Fibroblast of lung (primary cell): ENCODE measurements at regions not wholly inside any gene's neighbourhood (a gene's known extent, or its start where the extent isn't known, plus 50 kb on each side); places are given as distances from the start of the nearest gene placed in this dataset.

Source experiments
- DNase-seq, 2 donors: peaks; one replicate each; pipeline versions ENCODE4 v3.0.0 to v3.0.0-alpha.2; 2010; ENCODE audit warnings: low read depth in 2 of 2
- H2AFZ ChIP-seq: 2 replicates; pipeline ENCODE4 v1.5.1; 2012; ENCODE audit warnings: low read length, control low read depth, inconsistent platforms
- H3K27ac ChIP-seq: 2 replicates; pipeline ENCODE4 v1.5.1; 2011; ENCODE audit warnings: low read length, control low read depth; ENCODE audit not compliant: insufficient read depth
- H3K27me3 ChIP-seq: 2 replicates; pipeline ENCODE4 v1.5.1; 2011; ENCODE audit warnings: mild to moderate bottlenecking, low read length; ENCODE audit not compliant: control insufficient read depth, insufficient read depth
- H3K36me3 ChIP-seq: 2 replicates; pipeline ENCODE4 v1.5.1; 2011; ENCODE audit warnings: low read length; ENCODE audit not compliant: control insufficient read depth, insufficient read depth
- H3K4me1 ChIP-seq: 2 replicates; pipeline ENCODE4 v1.5.1; 2011; ENCODE audit warnings: low read length; ENCODE audit not compliant: control insufficient read depth, insufficient read depth; ENCODE audit errors: extremely low read depth
- H3K4me2 ChIP-seq: 2 replicates; pipeline ENCODE4 v1.5.1; 2011; ENCODE audit warnings: low read length, control low read depth; ENCODE audit not compliant: insufficient read depth; ENCODE audit errors: extremely low read depth
- H3K4me3 ChIP-seq, 4 experiments: fragments of 200-600 bp in 1 of 4; sonication (generic) in 1 of 4; replicated peaks in 1 of 4; 2 replicates each; pipeline ENCODE4 v1.5.1; 2011 to 2016; ENCODE audit warnings: low read length in 4 of 4, low read depth in 3 of 4, mild to moderate bottlenecking in 3 of 4, control low read depth in 2 of 4, inconsistent platforms in 1 of 4, mixed read lengths in 1 of 4; ENCODE audit not compliant: insufficient read depth in 1 of 4; ENCODE audit errors: control extremely low read depth in 1 of 4
- H3K79me2 ChIP-seq: 2 replicates; pipeline ENCODE4 v1.5.1; 2012; ENCODE audit warnings: mild to moderate bottlenecking, low read length, inconsistent platforms; ENCODE audit not compliant: control insufficient read depth, insufficient read depth
- H3K9ac ChIP-seq: 2 replicates; pipeline ENCODE4 v1.5.1; 2011; ENCODE audit warnings: mild to moderate bottlenecking, low read length, control low read depth; ENCODE audit not compliant: insufficient read depth
- H3K9me3 ChIP-seq: 2 replicates; pipeline ENCODE4 v1.5.1; 2012; ENCODE audit warnings: low read depth, low read length; ENCODE audit not compliant: control insufficient read depth, insufficient read depth
- H4K20me1 ChIP-seq: 2 replicates; pipeline ENCODE4 v1.5.1; 2011; ENCODE audit warnings: low read length; ENCODE audit not compliant: control insufficient read depth, insufficient read depth; ENCODE audit errors: extremely low read depth
- EZH2 ChIP-seq: IDR thresholded peaks from 2 replicates; pipeline ENCODE4 v1.5.1; 2012; ENCODE audit warnings: low read length, control low read depth, mild to moderate bottlenecking; ENCODE audit errors: missing control alignments
- TF ChIP-seq, protein P1 (sequence below), 2 donors: IDR thresholded peaks in 1 of 2; conservative IDR thresholded peaks in 1 of 2; 1 replicate in 1 of 2; 2 replicates in 1 of 2; pipeline ENCODE4 v1.5.1; 2011 to 2012; ENCODE audit warnings: low read length in 2 of 2, control low read depth in 1 of 2, inconsistent platforms in 1 of 2, low read depth in 1 of 2, mild to moderate bottlenecking in 1 of 2

DNA sequence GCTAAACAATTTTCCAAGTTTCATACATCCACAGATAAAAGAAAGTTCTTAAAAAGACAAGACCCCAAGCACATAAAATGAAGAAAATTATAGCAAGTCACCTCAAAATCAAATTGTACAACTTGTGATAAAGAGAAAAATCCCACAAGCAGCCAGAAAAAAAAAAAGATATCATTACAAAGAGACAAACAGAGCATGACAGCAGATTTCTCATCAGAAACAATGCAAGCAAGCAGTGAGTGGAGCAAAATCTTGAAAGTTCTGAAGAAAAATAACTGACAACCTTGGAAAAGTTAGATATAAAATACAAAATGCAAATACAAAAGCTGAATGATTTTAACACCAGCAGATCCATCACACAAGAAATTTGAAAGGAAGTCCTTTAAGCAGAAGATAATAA, 194.5 kb upstream of the SOX5 start:
- Histone ChIP-seq H3K9me3 (no peaks in the 10 kb centered on the region), H3K36me3 (no peaks in the 10 kb centered on the region), H2AFZ (no peak overlapping the region), H3K4me2 (no peak overlapping the region), H3K9ac (no peak overlapping the region), H3K27ac (no peak overlapping the region), H3K27me3 (no peaks in the 10 kb centered on the region), H3K4me1 (no peaks in the 10 kb centered on the region), H3K79me2 (no peaks in the 10 kb centered on the region), H3K4me3 (no peak overlapping the region), H4K20me1 (no peaks in the 10 kb centered on the region)
- DNase-seq, result no peak
- TF ChIP-seq, protein P1, sequence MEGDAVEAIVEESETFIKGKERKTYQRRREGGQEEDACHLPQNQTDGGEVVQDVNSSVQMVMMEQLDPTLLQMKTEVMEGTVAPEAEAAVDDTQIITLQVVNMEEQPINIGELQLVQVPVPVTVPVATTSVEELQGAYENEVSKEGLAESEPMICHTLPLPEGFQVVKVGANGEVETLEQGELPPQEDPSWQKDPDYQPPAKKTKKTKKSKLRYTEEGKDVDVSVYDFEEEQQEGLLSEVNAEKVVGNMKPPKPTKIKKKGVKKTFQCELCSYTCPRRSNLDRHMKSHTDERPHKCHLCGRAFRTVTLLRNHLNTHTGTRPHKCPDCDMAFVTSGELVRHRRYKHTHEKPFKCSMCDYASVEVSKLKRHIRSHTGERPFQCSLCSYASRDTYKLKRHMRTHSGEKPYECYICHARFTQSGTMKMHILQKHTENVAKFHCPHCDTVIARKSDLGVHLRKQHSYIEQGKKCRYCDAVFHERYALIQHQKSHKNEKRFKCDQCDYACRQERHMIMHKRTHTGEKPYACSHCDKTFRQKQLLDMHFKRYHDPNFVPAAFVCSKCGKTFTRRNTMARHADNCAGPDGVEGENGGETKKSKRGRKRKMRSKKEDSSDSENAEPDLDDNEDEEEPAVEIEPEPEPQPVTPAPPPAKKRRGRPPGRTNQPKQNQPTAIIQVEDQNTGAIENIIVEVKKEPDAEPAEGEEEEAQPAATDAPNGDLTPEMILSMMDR (conservative IDR thresholded peaks at IDR 0.05 in 1 of 2, IDR thresholded peaks at IDR 0.05 in 1 of 2; ENCODE audit: low read depth in 1 of 2, low read length in 2 of 2), result no peak
- TF ChIP-seq EZH2, result no peak

GRCh38 chr12:24139035-24139434, 189.6 kb upstream of the SOX5 start:
- H3K27me3 ChIP-seq, result no peaks in the 10 kb centered on the region
- H3K4me3 ChIP-seq, result no peak overlapping the region
- DNase-seq, result no peak
- H4K20me1 ChIP-seq, result no peaks in the 10 kb centered on the region
- no peak overlapping the region for H3K27ac ChIP-seq
- TF ChIP-seq EZH2, result no peak
- TF ChIP-seq, protein P1 (conservative IDR thresholded peaks at IDR 0.05 in 1 of 2, IDR thresholded peaks at IDR 0.05 in 1 of 2; ENCODE audit: low read depth in 1 of 2, low read length in 2 of 2), result no peak
- no peak overlapping the region for H2AFZ ChIP-seq
- H3K9ac ChIP-seq, result no peak overlapping the region
- no peaks in the 10 kb centered on the region for H3K79me2 ChIP-seq
- H3K36me3 ChIP-seq, result no peaks in the 10 kb centered on the region
- no peaks in the 10 kb centered on the region for H3K9me3 ChIP-seq
- no peak overlapping the region for H3K4me2 ChIP-seq
- no peaks in the 10 kb centered on the region for H3K4me1 ChIP-seq

DNA sequence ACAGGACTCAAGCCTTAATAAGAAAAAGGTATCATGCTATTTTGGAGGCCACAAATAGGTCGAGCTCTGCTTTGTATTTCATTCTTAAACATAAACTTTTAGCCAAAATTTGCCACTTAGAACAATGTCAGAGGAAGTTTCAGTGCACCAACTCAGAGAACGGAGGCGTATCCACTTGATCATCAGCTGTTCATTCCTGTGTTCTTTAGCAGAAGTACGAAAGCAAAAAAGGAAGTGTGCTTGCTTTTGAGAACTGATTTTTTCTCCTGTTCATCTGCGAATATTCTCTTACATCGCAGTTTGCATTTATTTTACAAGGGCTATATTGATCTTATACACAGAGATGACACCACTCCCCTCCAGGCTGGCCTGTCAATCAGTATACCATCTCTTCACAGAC, 188.6 kb upstream of the SOX5 start:
- no peaks in the 10 kb centered on the region for H3K9me3 ChIP-seq
- no peak overlapping the region for H3K27ac ChIP-seq
- TF ChIP-seq EZH2, result no peak
- TF ChIP-seq, protein P1 (conservative IDR thresholded peaks at IDR 0.05 in 1 of 2, IDR thresholded peaks at IDR 0.05 in 1 of 2; ENCODE audit: low read depth in 1 of 2, low read length in 2 of 2), result no peak
- H3K36me3 ChIP-seq, result no peaks in the 10 kb centered on the region
- H3K4me3 ChIP-seq, result no peak overlapping the region
- H3K4me1 ChIP-seq, result no peaks in the 10 kb centered on the region
- H3K9ac ChIP-seq, result no peak overlapping the region
- no peaks in the 10 kb centered on the region for H4K20me1 ChIP-seq
- no peak for DNase-seq
- no peaks in the 10 kb centered on the region for H3K79me2 ChIP-seq
- H2AFZ ChIP-seq, result no peak overlapping the region
- no peak overlapping the region for H3K4me2 ChIP-seq
- H3K27me3 ChIP-seq, result no peaks in the 10 kb centered on the region
